Testis (tissue), 2 donors: ENCODE measurements at regions not wholly inside any gene's neighbourhood (a gene's known extent, or its start where the extent isn't known, plus 50 kb on each side); places are given as distances from the start of the nearest gene placed in this dataset.

Experiments
- CTCF ChIP-seq, 3 experiments: fragments of 450-650 bp in 2 of 3; fragments of 200-600 bp in 1 of 3; sonication (generic) in 1 of 3; IDR thresholded peaks; one replicate each; pipeline ENCODE4 v1.5.1; 2016 to 2019; ENCODE audit warnings: antibody characterized with exemption in 3 of 3, mild to moderate bottlenecking in 2 of 3, moderate library complexity in 1 of 3
- POLR2A ChIP-seq: fragments of 450-650 bp; IDR thresholded peaks from one replicate; pipeline ENCODE4 v1.6.1; 2017; ENCODE audit warnings: antibody characterized with exemption, mild to moderate bottlenecking, moderate library complexity

GRCh38 chr11:119978696-119979095, 159.2 kb downstream of the TRIM29 start:
- TF ChIP-seq CTCF (IDR thresholded peaks at IDR 0.05) (no peak), POLR2A (no peak)
